Muscle of leg (tissue), 3 donors: ENCODE measurements at regions not wholly inside any gene's neighbourhood (a gene's known extent, or its start where the extent isn't known, plus 50 kb on each side); places are given as distances from the start of the nearest gene placed in this dataset.
"Not testable (repeated sequence)": the region's sequence is repeated elsewhere in the genome, so short reads cannot be mapped to it uniquely, and the experiment has no call there.

Source experiments
- DNase-seq: peaks from one replicate; pipeline ENCODE4 v3.0.0; 2013
- H3K27ac ChIP-seq: one replicate; pipeline ENCODE4 v1.5.1; 2013; ENCODE audit warnings: mild to moderate bottlenecking, low read length, control low read depth
- H3K27me3 ChIP-seq: one replicate; pipeline ENCODE4 v1.6.1; 2013; ENCODE audit warnings: low read length; ENCODE audit not compliant: control insufficient read depth, insufficient read depth
- H3K36me3 ChIP-seq: one replicate; pipeline ENCODE4 v1.6.1; 2013; ENCODE audit warnings: low read length; ENCODE audit not compliant: control insufficient read depth, insufficient read depth
- H3K4me1 ChIP-seq: one replicate; pipeline ENCODE4 v1.6.1; 2013; ENCODE audit warnings: low read length; ENCODE audit not compliant: control insufficient read depth, insufficient read depth
- H3K4me3 ChIP-seq: one replicate; pipeline ENCODE4 v1.5.1; 2013; ENCODE audit warnings: low read length, control low read depth
- H3K9me3 ChIP-seq: replicated peaks from 2 replicates; pipeline ENCODE4 v1.6.1; 2013; ENCODE audit warnings: low read depth, low read length; ENCODE audit not compliant: control insufficient read depth
- WGBS: methylation state at CpG from one replicate; pipeline ENCODE4 v1.1.5; 2013; ENCODE audit warnings: missing lambda C conversion rate; ENCODE audit not compliant: insufficient coverage; 5-methylcytosine and 5-hydroxymethylcytosine counted together

- no peaks in the 10 kb centered on the region for H3K27me3 ChIP-seq
- no peaks in the 10 kb centered on the region for H3K4me1 ChIP-seq
- no CpG with 5 or more reads among the region's 1 CpG for WGBS
- H3K9me3 ChIP-seq: no peaks in the 10 kb centered on the region
- no peak overlapping the region for H3K27ac ChIP-seq
- DNase-seq: no peak
- no peaks in the 10 kb centered on the region for H3K36me3 ChIP-seq
- H3K4me3 ChIP-seq: no peak overlapping the region
These were observed 203.1 kb downstream of the ARHGEF9 start for GRCh38 chrX:63581906-63582305.

- Histone ChIP-seq H3K4me1 (no peaks in the 10 kb centered on the region), H3K27ac (no peak overlapping the region), H3K9me3 (no peaks in the 10 kb centered on the region), H3K27me3 (no peaks in the 10 kb centered on the region), H3K4me3 (no peak overlapping the region), H3K36me3 (no peaks in the 10 kb centered on the region)
- 49% methylated on average over 4 of the region's 5 CpGs for WGBS
- no peak for DNase-seq
These were observed 203.6 kb downstream of the ARHGEF9 start for GRCh38 chrX:63581398-63581797.

GRCh38 chrX:63576533-63576932 lies 208.5 kb downstream of the ARHGEF9 start:
- 78% methylated on average over 1 of the region's 1 CpG for WGBS
- DNase-seq: no peak
- Histone ChIP-seq H3K27ac (no peak overlapping the region), H3K36me3 (no peaks in the 10 kb centered on the region), H3K4me3 (no peak overlapping the region), H3K4me1 (no peaks in the 10 kb centered on the region), H3K27me3 (no peaks in the 10 kb centered on the region), H3K9me3 (no peaks in the 10 kb centered on the region)

- not testable (repeated sequence) for DNase-seq, H3K36me3 ChIP-seq, H3K9me3 ChIP-seq, H3K4me1 ChIP-seq, H3K27me3 ChIP-seq, H3K27ac ChIP-seq, H3K4me3 ChIP-seq
- no CpG with 5 or more reads among the region's 3 CpGs for WGBS
These were observed 209.3 kb downstream of the ARHGEF9 start for GRCh38 chrX:63575700-63576099.

- Histone ChIP-seq H3K36me3 (no peaks in the 10 kb centered on the region), H3K9me3 (peaks cover 6% of the 10 kb centered on the region), H3K4me1 (no peaks in the 10 kb centered on the region), H3K4me3 (no peak overlapping the region), H3K27ac (no peak overlapping the region), H3K27me3 (no peaks in the 10 kb centered on the region)
- no peak for DNase-seq
These were observed 215.7 kb upstream of the SPIN4 start for GRCh38 chrX:63566856-63567255.

GRCh38 chrX:63561425-63561824 lies 210.3 kb upstream of the SPIN4 start:
- peak overlapping the region; percentile 65 for H3K4me3 ChIP-seq
- H3K4me1 ChIP-seq: no peaks in the 10 kb centered on the region
- no peak overlapping the region for H3K27ac ChIP-seq
- H3K9me3 ChIP-seq: peaks cover 6% of the 10 kb centered on the region
- H3K36me3 ChIP-seq: no peaks in the 10 kb centered on the region
- no peaks in the 10 kb centered on the region for H3K27me3 ChIP-seq
- peak; percentile 13 for DNase-seq
- WGBS: 42% methylated on average over 2 of the region's 6 CpGs

- Histone ChIP-seq H3K27ac (peak overlapping the region; percentile 85), H3K4me3 (peak overlapping the region; percentile 65), H3K36me3 (no peaks in the 10 kb centered on the region), H3K4me1 (no peaks in the 10 kb centered on the region), H3K27me3 (no peaks in the 10 kb centered on the region), H3K9me3 (peaks cover 2% of the 10 kb centered on the region)
- peak; percentile 94 for DNase-seq
- 28% methylated on average over 10 of the region's 20 CpGs for WGBS
These were observed 209.6 kb upstream of the SPIN4 start for GRCh38 chrX:63560601-63561218.

- WGBS: no CpG with 5 or more reads among the region's 3 CpGs
- H3K4me1 ChIP-seq: no peaks in the 10 kb centered on the region
- DNase-seq: no peak
- no peaks in the 10 kb centered on the region for H3K36me3 ChIP-seq
- H3K27me3 ChIP-seq: no peaks in the 10 kb centered on the region
- no peak overlapping the region for H3K27ac ChIP-seq
- peaks cover 12% of the 10 kb centered on the region for H3K9me3 ChIP-seq
- no peak overlapping the region for H3K4me3 ChIP-seq
These were observed 200.7 kb upstream of the SPIN4 start for GRCh38 chrX:63551856-63552255.

GRCh38 chrX:63530654-63531053 lies 179.5 kb upstream of the SPIN4 start:
- H3K27ac ChIP-seq: no peak overlapping the region
- no peaks in the 10 kb centered on the region for H3K4me1 ChIP-seq
- no peak for DNase-seq
- no CpG with 5 or more reads among the region's 1 CpG for WGBS
- no peak overlapping the region for H3K4me3 ChIP-seq
- peaks cover 9% of the 10 kb centered on the region for H3K9me3 ChIP-seq
- H3K27me3 ChIP-seq: no peaks in the 10 kb centered on the region
- H3K36me3 ChIP-seq: no peaks in the 10 kb centered on the region

- Histone ChIP-seq H3K4me3 (no peak overlapping the region), H3K9me3 (peaks cover 9% of the 10 kb centered on the region), H3K27me3 (no peaks in the 10 kb centered on the region), H3K36me3 (no peaks in the 10 kb centered on the region), H3K27ac (no peak overlapping the region), H3K4me1 (no peaks in the 10 kb centered on the region)
- DNase-seq: no peak
- WGBS: 60% methylated on average over 1 of the region's 2 CpGs
These were observed 178.8 kb upstream of the SPIN4 start for GRCh38 chrX:63529961-63530360.

GRCh38 chrX:63526863-63527262 lies 175.7 kb upstream of the SPIN4 start:
- H3K4me3 ChIP-seq: no peak overlapping the region
- no peaks in the 10 kb centered on the region for H3K27me3 ChIP-seq
- no peaks in the 10 kb centered on the region for H3K36me3 ChIP-seq
- peaks cover 7% of the 10 kb centered on the region for H3K9me3 ChIP-seq
- no peaks in the 10 kb centered on the region for H3K4me1 ChIP-seq
- 56% methylated on average over 1 of the region's 1 CpG for WGBS
- no peak for DNase-seq
- no peak overlapping the region for H3K27ac ChIP-seq
